HCT116 (cell line): ENCODE measurements at regions not wholly inside any gene's neighbourhood (a gene's known extent, or its start where the extent isn't known, plus 50 kb on each side); places are given as distances from the start of the nearest gene placed in this dataset.

Experiments
- CTCF ChIP-seq, 3 experiments: fragments of 200-600 bp in 1 of 3; sonication (generic) in 1 of 3; IDR thresholded peaks in 2 of 3; conservative IDR thresholded peaks in 1 of 3; 2 replicates each; pipeline ENCODE4 v1.5.1; 2012 to 2017; ENCODE audit warnings: low read depth in 2 of 3, low read length in 2 of 3, antibody characterized with exemption in 1 of 3, borderline replicate concordance in 1 of 3, control low read depth in 1 of 3, mild to moderate bottlenecking in 1 of 3, mixed read lengths in 1 of 3, mixed run types in 1 of 3, moderate library complexity in 1 of 3; ENCODE audit not compliant: insufficient read depth in 1 of 3
- REST ChIP-seq: IDR thresholded peaks from 2 replicates; pipeline ENCODE4 v1.6.1; 2012; ENCODE audit warnings: low read depth

- TF ChIP-seq CTCF (IDR thresholded peaks at IDR 0.05 in 2 of 3, conservative IDR thresholded peaks at IDR 0.05 in 1 of 3; ENCODE audit: borderline replicate concordance in 1 of 3, insufficient read depth in 1 of 3, low read depth in 2 of 3, low read length in 2 of 3), result no peak
- no peak for TF ChIP-seq REST
Measured at GRCh38 chr4:74540193-74540592, 95.3 kb downstream of the AREG start.
